ENCODE measurements at regions not wholly inside any gene's neighbourhood (a gene's known extent, or its start where the extent isn't known, plus 50 kb on each side); places are given as distances from the start of the nearest gene placed in this dataset.
"Not testable (repeated sequence)": the region's sequence is repeated elsewhere in the genome, so short reads cannot be mapped to it uniquely, and the experiment has no call there.

DNA sequence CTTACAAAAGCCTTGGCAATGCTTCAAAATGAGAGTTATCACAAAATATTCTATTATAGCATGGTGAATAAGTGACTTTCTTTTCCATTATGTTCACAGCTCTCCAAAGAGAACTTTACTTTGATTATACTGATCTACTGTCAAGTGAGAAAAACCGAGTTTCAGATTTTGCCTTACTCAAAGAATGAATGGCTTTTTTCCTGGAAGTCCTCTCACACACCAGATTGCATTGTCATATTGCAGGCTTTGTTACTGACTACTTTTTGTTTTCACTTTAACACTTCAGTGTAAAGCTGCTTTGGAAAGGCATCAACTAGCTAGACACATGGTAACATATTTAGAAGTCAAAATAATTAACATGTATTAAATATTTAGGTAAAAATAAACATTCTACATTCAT, 765.2 kb upstream of the NUDT12 start:
- ATAC-seq (no peak), DNase-seq (no peak)
- no peak overlapping the region for H3K4me3 Mint-ChIP-seq
- H3K4me1 Mint-ChIP-seq, result no peaks in the 10 kb centered on the region
- H3K36me3 Mint-ChIP-seq (ENCODE audit: low read depth), result no peaks in the 10 kb centered on the region
- no peaks in the 10 kb centered on the region for H3K27me3 Mint-ChIP-seq
- H3K9me3 Mint-ChIP-seq, result peaks cover 8% of the 10 kb centered on the region
- no peak overlapping the region for H3K27ac Mint-ChIP-seq

DNA sequence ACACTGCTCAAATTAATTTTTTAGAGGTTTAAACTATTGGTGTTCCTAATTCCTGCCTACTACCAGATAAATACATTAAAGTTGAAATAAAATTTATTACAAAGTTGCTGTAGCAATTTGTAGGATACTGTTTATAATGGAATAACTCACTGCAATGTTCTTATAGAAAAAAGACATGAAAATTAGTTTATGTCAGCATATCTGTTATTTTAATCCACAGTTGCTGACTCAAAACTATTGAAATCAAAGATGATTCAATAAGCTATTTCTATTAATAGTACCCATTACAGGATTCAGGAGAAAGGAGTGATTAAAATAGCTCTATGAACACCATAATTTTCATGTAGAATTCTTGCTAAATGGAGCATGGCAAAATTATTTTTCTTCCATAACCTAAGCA, 764.4 kb upstream of the NUDT12 start:
- Mint-ChIP-seq H3K27ac (no peak overlapping the region), H3K27me3 (no peaks in the 10 kb centered on the region), H3K4me3 (no peak overlapping the region), H3K9me3 (peaks cover 8% of the 10 kb centered on the region), H3K4me1 (no peaks in the 10 kb centered on the region), H3K36me3 (ENCODE audit: low read depth) (no peaks in the 10 kb centered on the region)
- DNase-seq (no peak), ATAC-seq (no peak)

DNA sequence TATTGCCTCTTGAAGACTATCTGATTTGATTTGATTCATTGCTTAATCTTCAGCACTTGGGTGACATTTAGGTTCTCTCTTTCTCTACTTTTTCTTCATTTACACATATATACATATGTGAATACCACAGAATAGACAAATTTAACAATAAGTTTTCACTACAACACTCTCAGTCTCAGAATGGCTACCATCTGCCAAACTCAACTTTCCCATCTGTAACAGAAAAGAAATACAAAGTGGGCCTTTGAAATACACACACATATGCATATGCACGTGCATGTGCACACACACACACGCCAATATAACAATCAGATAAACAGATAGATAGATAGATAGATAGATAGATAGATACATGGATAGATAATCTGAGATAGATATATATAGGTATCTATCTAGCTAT, 762.8 kb upstream of the NUDT12 start:
- no peak overlapping the region for H3K4me3 Mint-ChIP-seq
- H3K4me1 Mint-ChIP-seq, result no peaks in the 10 kb centered on the region
- DNase-seq (no peak), ATAC-seq (no peak)
- H3K27ac Mint-ChIP-seq, result no peak overlapping the region
- H3K27me3 Mint-ChIP-seq, result no peaks in the 10 kb centered on the region
- peaks cover 3% of the 10 kb centered on the region for H3K9me3 Mint-ChIP-seq
- H3K36me3 Mint-ChIP-seq (ENCODE audit: low read depth), result no peaks in the 10 kb centered on the region

DNA sequence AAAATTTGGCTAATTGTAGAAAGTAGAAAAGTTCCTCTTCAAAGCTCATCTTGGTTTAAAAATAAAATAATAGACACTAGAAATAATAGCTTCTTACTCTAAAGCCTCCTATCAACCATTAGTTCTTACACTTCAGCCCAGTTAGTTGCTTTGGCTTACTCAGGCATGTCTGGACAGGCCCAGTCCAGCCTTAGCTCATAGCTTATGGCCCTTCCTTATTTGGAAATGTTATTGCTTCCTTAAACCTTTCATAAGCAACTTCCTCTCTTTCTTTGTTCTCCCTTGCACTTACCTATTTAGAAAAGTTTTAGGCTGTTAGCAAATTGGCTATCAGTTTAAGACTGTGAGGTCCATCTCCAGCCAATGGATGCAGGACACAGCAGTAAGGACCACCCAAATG, 754.1 kb upstream of the NUDT12 start:
- H3K27me3 Mint-ChIP-seq; DNase-seq; H3K4me1 Mint-ChIP-seq; H3K36me3 Mint-ChIP-seq (ENCODE audit: low read depth); H3K27ac Mint-ChIP-seq; H3K9me3 Mint-ChIP-seq; ATAC-seq; H3K4me3 Mint-ChIP-seq: not testable (repeated sequence)

DNA sequence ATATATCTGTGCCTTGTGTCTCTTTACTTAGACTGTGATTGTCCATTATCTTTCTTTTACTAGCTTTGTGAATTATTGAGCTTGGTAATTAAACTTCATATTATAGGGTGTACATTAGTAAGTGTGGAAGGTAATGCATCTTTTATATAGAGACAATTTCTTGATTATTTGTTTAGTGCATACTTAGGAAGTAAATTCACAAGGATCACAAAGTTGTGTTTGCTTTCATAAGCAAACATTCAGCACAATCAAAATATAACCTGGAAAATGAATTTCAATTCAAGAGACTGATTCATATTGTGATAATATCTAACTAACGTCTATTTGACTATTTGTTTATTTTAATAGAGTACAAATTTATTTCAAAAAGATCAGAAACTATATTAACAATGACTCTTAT, 749.9 kb upstream of the NUDT12 start:
- Mint-ChIP-seq H3K27me3 (no peaks in the 10 kb centered on the region), H3K4me3 (no peak overlapping the region), H3K36me3 (ENCODE audit: low read depth) (no peaks in the 10 kb centered on the region), H3K9me3 (peaks cover 6% of the 10 kb centered on the region), H3K4me1 (no peaks in the 10 kb centered on the region), H3K27ac (no peak overlapping the region)
- no peak for DNase-seq
- no peak for ATAC-seq

DNA sequence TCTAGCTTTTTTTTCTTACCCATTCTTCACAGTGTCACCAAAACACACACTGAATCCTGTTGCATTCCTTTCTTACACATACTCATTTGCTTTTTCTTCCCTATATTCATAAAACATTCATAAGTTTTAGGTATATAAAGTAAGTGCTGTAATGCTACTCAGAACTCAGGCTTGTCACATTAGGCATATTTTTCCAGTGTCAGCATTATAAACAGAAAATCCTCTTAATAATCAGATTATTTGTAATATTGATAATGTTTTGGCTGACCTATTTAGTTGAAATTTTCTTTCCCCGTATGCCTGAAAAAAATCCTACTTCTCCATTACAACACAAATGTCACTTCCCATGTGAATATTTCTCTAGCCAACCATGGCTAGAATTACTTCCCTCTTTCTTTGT, 743.0 kb upstream of the NUDT12 start:
- no peak for DNase-seq
- H3K27me3 Mint-ChIP-seq, result no peaks in the 10 kb centered on the region
- no peak overlapping the region for H3K27ac Mint-ChIP-seq

DNA sequence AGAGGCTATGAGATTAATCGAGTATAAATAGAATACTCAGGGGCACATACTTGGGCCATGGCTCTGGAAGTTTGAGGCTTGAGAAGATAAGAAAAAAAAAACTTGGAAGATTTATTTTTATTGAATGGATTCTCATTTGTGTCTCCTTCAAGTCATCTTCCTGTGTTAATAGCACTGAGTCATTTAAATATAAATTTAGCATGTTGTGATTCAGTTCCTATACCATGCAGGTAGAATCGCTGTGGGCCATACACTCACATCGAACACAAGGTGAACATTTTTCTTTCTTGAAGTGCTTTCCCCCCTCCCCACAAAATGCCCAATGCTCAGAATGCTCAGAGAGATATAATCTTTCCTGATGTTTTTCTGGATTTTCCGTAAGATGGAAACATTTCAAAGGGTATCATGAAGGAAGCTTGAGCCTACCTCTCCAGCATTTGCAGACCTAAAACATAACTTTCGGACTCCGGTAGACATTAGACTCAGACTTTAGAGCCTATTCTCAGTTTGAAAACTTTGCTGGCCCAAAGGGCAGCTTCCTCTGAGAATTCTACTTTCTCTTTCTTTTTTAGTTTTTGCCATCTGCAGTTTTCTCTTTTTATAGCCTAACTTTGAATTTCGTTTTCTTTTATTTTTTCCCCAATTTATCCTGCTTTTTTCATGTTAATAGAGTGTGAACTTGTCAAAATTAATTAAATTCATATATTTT, 737.6 kb upstream of the NUDT12 start:
- DNase-seq (no peak), ATAC-seq (no peak)
- H3K9me3 Mint-ChIP-seq, result peaks cover 9% of the 10 kb centered on the region
- H3K27me3 Mint-ChIP-seq, result no peaks in the 10 kb centered on the region
- H3K4me3 Mint-ChIP-seq, result no peak overlapping the region
- H3K27ac Mint-ChIP-seq, result no peak overlapping the region
- no peaks in the 10 kb centered on the region for H3K36me3 Mint-ChIP-seq (ENCODE audit: low read depth)
- H3K4me1 Mint-ChIP-seq, result no peaks in the 10 kb centered on the region

More for the DNA sequence above, 743.0 kb upstream of the NUDT12 start:
- no peak for ATAC-seq
- H3K9me3 Mint-ChIP-seq, result peaks cover 4% of the 10 kb centered on the region
- no peaks in the 10 kb centered on the region for H3K4me1 Mint-ChIP-seq
- H3K36me3 Mint-ChIP-seq (ENCODE audit: low read depth), result no peaks in the 10 kb centered on the region
- no peak overlapping the region for H3K4me3 Mint-ChIP-seq

DNA sequence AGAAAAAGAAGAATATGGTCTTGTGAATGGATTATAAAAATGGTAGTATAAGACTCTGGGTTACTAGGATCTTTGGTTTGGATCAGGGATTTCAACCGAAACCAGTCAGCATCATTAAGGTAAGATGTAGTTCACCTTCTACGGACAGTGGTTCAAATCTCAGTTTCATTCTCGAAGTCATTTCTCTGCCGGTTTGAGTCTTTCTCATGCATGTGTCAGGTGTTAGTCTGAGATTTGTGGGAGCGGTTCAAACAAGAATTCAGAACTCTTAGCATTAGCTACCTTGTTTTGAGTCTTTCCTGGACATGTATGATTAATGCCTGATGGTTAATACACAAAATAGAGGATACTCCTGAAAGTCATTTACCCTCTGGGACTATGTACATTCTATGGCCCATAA, 735.9 kb upstream of the NUDT12 start:
- Mint-ChIP-seq H3K9me3 (peaks cover 9% of the 10 kb centered on the region), H3K27me3 (no peaks in the 10 kb centered on the region), H3K4me1 (no peaks in the 10 kb centered on the region), H3K36me3 (ENCODE audit: low read depth) (no peaks in the 10 kb centered on the region), H3K4me3 (no peak overlapping the region), H3K27ac (no peak overlapping the region)
- DNase-seq (no peak), ATAC-seq (no peak)

DNA sequence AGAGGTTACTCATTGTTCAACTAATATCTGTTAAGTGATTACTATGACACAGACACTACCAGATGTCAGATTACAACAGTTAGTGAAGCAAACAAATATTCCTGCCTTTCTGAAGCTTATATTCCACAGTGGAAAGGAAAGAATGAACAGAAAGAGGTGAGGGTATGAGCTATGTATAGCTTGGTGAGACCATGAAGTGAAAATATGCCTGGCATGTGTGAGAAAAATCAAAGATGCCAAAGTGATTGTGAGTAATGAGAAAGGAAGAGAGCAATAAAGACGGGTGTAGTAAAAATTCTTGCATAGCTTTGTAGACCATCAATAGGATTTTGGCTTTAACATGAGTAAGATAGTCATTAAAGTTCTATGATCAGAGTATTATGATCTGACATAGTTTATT, 734.5 kb upstream of the NUDT12 start:
- Mint-ChIP-seq H3K27me3 (no peaks in the 10 kb centered on the region), H3K9me3 (peaks cover 9% of the 10 kb centered on the region)

DNA sequence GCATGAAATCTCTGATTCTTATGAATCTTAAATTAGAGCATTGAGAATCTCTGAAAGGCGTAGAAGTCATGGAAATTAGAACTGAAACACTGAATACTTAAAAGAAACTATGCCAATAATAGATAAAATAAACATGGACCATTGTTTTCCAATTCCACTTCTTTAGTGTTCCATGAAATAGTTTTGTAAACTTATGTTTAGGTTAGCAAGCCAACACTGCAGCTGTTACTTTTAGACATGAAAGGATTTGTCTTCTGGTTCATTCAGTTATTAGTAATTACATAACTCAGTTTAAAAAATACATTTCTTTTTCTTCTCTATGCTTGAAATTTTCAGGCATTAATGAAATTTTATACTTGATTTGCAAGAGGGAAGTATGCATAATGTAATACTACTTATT, 733.4 kb upstream of the NUDT12 start:
- no peak for DNase-seq
- no peak overlapping the region for H3K4me3 Mint-ChIP-seq
- H3K27ac Mint-ChIP-seq, result no peak overlapping the region
- H3K4me1 Mint-ChIP-seq, result no peaks in the 10 kb centered on the region
- no peaks in the 10 kb centered on the region for H3K36me3 Mint-ChIP-seq (ENCODE audit: low read depth)
- no peaks in the 10 kb centered on the region for H3K27me3 Mint-ChIP-seq
- no peak for ATAC-seq
- peaks cover 9% of the 10 kb centered on the region for H3K9me3 Mint-ChIP-seq

More for the DNA sequence above, 734.5 kb upstream of the NUDT12 start:
- DNase-seq, result no peak
- no peaks in the 10 kb centered on the region for H3K4me1 Mint-ChIP-seq
- no peaks in the 10 kb centered on the region for H3K36me3 Mint-ChIP-seq (ENCODE audit: low read depth)
- H3K4me3 Mint-ChIP-seq, result no peak overlapping the region
- no peak for ATAC-seq
- H3K27ac Mint-ChIP-seq, result no peak overlapping the region

DNA sequence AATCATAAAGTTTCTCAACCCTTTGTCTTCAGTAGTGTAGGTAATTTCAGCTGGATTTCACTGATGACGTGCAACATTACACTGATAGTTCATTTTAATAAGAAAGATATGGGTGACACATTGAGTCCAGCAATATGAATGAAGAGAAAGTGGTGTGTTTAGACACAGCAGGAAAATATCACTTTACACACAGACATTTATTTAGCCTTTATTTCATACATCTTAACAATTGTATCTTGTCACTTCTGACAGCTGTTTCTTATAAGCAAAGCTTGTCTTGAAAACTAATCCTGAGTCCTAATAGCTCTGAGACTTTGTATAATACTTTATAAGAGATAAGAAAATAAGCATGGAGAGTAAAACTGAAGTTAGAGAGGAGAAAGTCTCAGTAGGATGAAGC, 720.5 kb upstream of the NUDT12 start:
- Mint-ChIP-seq H3K27ac (no peak overlapping the region), H3K4me3 (no peak overlapping the region), H3K36me3 (ENCODE audit: low read depth) (no peaks in the 10 kb centered on the region), H3K9me3 (peaks cover 22% of the 10 kb centered on the region), H3K4me1 (no peaks in the 10 kb centered on the region), H3K27me3 (no peaks in the 10 kb centered on the region)
- ATAC-seq, result no peak
- no peak for DNase-seq

DNA sequence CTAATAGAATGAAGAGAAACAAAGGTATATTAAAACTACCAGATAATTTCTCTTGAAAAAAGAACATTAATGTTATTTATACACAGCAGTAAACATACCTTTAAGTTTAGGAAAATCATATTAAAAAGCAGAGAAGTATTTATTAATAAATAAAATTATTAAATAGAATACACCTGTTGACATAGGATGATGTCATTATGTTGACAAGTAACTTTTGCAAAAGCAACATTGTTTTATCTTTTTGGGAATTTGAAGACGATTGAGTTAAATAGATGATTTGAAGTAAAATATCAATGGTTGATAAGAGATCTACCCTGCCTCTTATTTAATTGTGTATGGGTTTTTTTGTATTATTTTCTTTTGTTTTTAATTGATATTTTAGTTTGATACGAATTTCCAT, 711.1 kb upstream of the NUDT12 start:
- no peak for DNase-seq
- H3K4me3 Mint-ChIP-seq, result no peak overlapping the region
- H3K4me1 Mint-ChIP-seq, result no peaks in the 10 kb centered on the region
- H3K27ac Mint-ChIP-seq, result no peak overlapping the region
- H3K36me3 Mint-ChIP-seq (ENCODE audit: low read depth), result no peaks in the 10 kb centered on the region
- ATAC-seq, result no peak
- no peaks in the 10 kb centered on the region for H3K27me3 Mint-ChIP-seq
- peaks cover 5% of the 10 kb centered on the region for H3K9me3 Mint-ChIP-seq

DNA sequence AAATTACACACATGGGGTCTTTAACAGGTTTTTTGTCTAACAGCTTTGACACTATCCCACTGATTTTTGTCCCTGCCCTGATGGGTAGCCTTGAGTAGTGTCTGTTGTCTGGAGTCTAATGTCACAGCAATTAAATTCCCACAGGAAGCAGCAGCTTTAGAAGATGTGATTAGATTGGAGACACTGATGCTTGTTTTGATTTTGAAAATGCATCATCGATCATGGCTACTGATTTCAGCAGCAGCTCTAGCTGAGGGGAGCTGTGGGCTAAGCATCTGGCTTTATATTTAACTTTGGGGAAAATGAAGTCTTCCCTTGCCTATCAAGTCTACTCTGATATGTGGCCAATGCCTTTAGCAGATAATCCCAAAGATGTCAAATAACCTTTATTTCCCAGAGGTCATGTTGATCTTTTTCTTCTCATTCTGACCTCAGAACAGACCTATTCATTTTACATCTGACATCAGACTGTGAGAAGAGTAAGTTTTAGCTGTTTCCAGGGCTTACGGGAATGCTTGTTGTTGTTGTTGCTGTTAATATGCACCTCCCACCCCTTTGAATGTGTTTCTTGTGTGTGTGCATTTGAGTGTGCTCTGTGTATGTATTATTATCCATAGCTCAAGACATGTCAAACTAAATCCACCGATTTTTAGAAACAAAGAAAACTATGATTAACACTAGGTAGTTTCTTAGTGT, 704.9 kb upstream of the NUDT12 start:
- H3K9me3 Mint-ChIP-seq, result no peaks in the 10 kb centered on the region
- H3K4me1 Mint-ChIP-seq, result no peaks in the 10 kb centered on the region
- no peak overlapping the region for H3K27ac Mint-ChIP-seq
- no peaks in the 10 kb centered on the region for H3K36me3 Mint-ChIP-seq (ENCODE audit: low read depth)
- H3K27me3 Mint-ChIP-seq, result no peaks in the 10 kb centered on the region
- ATAC-seq (no peak), DNase-seq (no peak)
- H3K4me3 Mint-ChIP-seq, result no peak overlapping the region

DNA sequence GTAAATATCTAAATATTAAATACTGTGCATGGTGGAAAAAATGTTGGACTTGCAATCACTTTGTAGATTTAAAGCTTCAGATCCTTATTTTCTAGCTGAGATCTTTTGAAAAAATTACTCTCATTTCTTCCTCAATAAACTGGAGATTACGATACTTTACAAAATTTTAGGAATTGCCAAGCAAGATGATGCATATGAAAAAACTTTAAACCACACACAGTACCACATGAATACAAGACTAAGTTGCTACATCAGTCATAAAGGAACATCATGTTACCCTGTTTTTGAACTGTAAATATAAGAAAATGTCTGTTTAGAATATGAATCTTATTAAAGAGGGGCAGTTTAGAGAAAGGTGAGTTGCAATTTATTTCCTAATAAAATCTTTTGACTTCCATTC, 703.6 kb upstream of the NUDT12 start:
- Mint-ChIP-seq H3K27me3 (no peaks in the 10 kb centered on the region), H3K27ac (no peak overlapping the region), H3K4me1 (no peaks in the 10 kb centered on the region), H3K4me3 (no peak overlapping the region), H3K36me3 (ENCODE audit: low read depth) (no peaks in the 10 kb centered on the region), H3K9me3 (no peaks in the 10 kb centered on the region)
- ATAC-seq, result no peak
- DNase-seq, result no peak

DNA sequence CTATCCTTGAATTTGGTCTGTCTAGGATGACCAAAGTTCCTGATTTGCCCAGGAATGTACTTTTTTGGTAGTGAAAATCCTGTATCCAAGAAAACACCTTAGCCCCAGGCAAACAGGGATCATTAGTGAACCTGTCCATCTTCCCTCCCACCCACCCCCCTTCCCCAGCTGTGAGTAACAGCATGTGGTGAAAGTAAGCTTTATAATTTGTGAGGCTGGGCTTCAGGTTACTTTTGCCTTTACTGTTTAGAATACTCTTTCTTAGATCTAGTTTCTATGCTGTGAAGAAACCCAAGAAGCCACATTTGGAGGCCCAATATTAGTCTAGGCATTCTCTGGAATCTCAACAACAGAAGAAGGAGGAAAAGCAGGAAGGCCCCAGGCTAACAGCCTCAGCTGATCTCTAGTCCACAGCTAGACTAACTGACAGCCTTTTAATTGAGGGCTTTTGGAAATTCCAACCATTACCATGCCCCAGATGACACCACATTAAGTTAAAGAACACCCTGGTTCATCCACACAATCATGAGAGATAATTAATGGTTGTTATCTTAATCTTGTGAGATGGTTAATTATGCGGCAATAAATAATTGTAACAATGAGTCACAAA, 703.0 kb upstream of the NUDT12 start:
- Mint-ChIP-seq H3K4me3 (no peak overlapping the region), H3K27ac (no peak overlapping the region), H3K36me3 (ENCODE audit: low read depth) (no peaks in the 10 kb centered on the region), H3K9me3 (no peaks in the 10 kb centered on the region), H3K27me3 (no peaks in the 10 kb centered on the region), H3K4me1 (no peaks in the 10 kb centered on the region)
- DNase-seq (no peak), ATAC-seq (no peak)

Measured in activated naive CD8-positive, alpha-beta T cell treated with anti-CD3 and anti-CD28 coated beads, Interleukin-2, amount 50 U/mL, for 24 hours (primary cell).